ENCODE measurements at regions not wholly inside any gene's neighbourhood (a gene's known extent, or its start where the extent isn't known, plus 50 kb on each side); places are given as distances from the start of the nearest gene placed in this dataset.
"Not testable (repeated sequence)": the region's sequence is repeated elsewhere in the genome, so short reads cannot be mapped to it uniquely, and the experiment has no call there.

- no peak for DNase-seq (ENCODE audit: low read depth in 3 of 3)
These were observed 1523.0 kb upstream of the B3GALT2 start for GRCh38 chr1:194709439-194709838.

GRCh38 chr1:194707074-194707473, 1520.7 kb upstream of the B3GALT2 start:
- no peak for DNase-seq (ENCODE audit: low read depth in 3 of 3)

GRCh38 chr1:194705123-194705854, 1518.9 kb upstream of the B3GALT2 start:
- no peak for DNase-seq (ENCODE audit: low read depth in 3 of 3)

- no peak for DNase-seq (ENCODE audit: low read depth in 3 of 3)
These were observed 1512.5 kb upstream of the B3GALT2 start for GRCh38 chr1:194698908-194699318.

GRCh38 chr1:194693244-194693643, 1506.8 kb upstream of the B3GALT2 start:
- DNase-seq (ENCODE audit: low read depth in 3 of 3), result no peak

GRCh38 chr1:194684636-194685035, 1498.2 kb upstream of the B3GALT2 start:
- no peak for DNase-seq (ENCODE audit: low read depth in 3 of 3)

- no peak for DNase-seq (ENCODE audit: low read depth in 3 of 3)
These were observed 1471.7 kb upstream of the B3GALT2 start for GRCh38 chr1:194658090-194658439.

- no peak for DNase-seq (ENCODE audit: low read depth in 3 of 3)
These were observed 1468.5 kb upstream of the B3GALT2 start for GRCh38 chr1:194654956-194655355.

- no peak for DNase-seq (ENCODE audit: low read depth in 3 of 3)
These were observed 1467.0 kb upstream of the B3GALT2 start for GRCh38 chr1:194653385-194653784.

- no peak for DNase-seq (ENCODE audit: low read depth in 3 of 3)
These were observed 1460.7 kb upstream of the B3GALT2 start for GRCh38 chr1:194647118-194647517.

GRCh38 chr1:194644528-194644927, 1458.1 kb upstream of the B3GALT2 start:
- DNase-seq (ENCODE audit: low read depth in 3 of 3), result no peak

GRCh38 chr1:194640322-194640721, 1453.9 kb upstream of the B3GALT2 start:
- DNase-seq (ENCODE audit: low read depth in 3 of 3), result no peak

- DNase-seq (ENCODE audit: low read depth in 3 of 3), result no peak
These were observed 1442.6 kb upstream of the B3GALT2 start for GRCh38 chr1:194629011-194629410.

GRCh38 chr1:194624833-194625232, 1438.4 kb upstream of the B3GALT2 start:
- DNase-seq (ENCODE audit: low read depth in 3 of 3), result no peak

- DNase-seq (ENCODE audit: low read depth in 3 of 3), result no peak
These were observed 1431.7 kb upstream of the B3GALT2 start for GRCh38 chr1:194618101-194618500.

GRCh38 chr1:194617272-194617671, 1430.9 kb upstream of the B3GALT2 start:
- DNase-seq (ENCODE audit: low read depth in 3 of 3), result not testable (repeated sequence)

GRCh38 chr1:194616835-194617234, 1430.4 kb upstream of the B3GALT2 start:
- DNase-seq (ENCODE audit: low read depth in 3 of 3), result no peak

GRCh38 chr1:194602184-194602583, 1415.8 kb upstream of the B3GALT2 start:
- no peak for DNase-seq (ENCODE audit: low read depth in 3 of 3)

- DNase-seq (ENCODE audit: low read depth in 3 of 3), result no peak
These were observed 1414.3 kb upstream of the B3GALT2 start for GRCh38 chr1:194600716-194601115.

GRCh38 chr1:194598098-194598497, 1411.7 kb upstream of the B3GALT2 start:
- no peak for DNase-seq (ENCODE audit: low read depth in 3 of 3)

GRCh38 chr1:194586302-194586701, 1399.9 kb upstream of the B3GALT2 start:
- DNase-seq (ENCODE audit: low read depth in 3 of 3), result no peak

- no peak for DNase-seq (ENCODE audit: low read depth in 3 of 3)
These were observed 1397.6 kb upstream of the B3GALT2 start for GRCh38 chr1:194584052-194584451.

- no peak for DNase-seq (ENCODE audit: low read depth in 3 of 3)
These were observed 1384.1 kb upstream of the B3GALT2 start for GRCh38 chr1:194570476-194570875.

- no peak for DNase-seq (ENCODE audit: low read depth in 3 of 3)
These were observed 1382.2 kb upstream of the B3GALT2 start for GRCh38 chr1:194568610-194569009.

All from stimulated activated CD4-positive, alpha-beta T cell treated with anti-CD3 and anti-CD28 coated beads, TNF-alpha, amount 100 ng/mL, for 24 hours (primary cell).